Heart left ventricle (tissue), 13 donors: ENCODE measurements at regions not wholly inside any gene's neighbourhood (a gene's known extent, or its start where the extent isn't known, plus 50 kb on each side); places are given as distances from the start of the nearest gene placed in this dataset.

Experiments used
- CTCF ChIP-seq, 12 donors: fragments of 200-600 bp; sonication (generic) in 4 of 12; IDR thresholded peaks; one replicate each; pipeline versions ENCODE4 v1.5.0 to v1.8.0; 2018 to 2022; ENCODE audit warnings: antibody characterized with exemption in 12 of 12, mild to moderate bottlenecking in 5 of 12
- POLR2A ChIP-seq, 2 donors: fragments of 450-650 bp; IDR thresholded peaks; one replicate each; pipeline ENCODE4 v1.6.1; 2017; ENCODE audit warnings: antibody characterized with exemption in 2 of 2, mild to moderate bottlenecking in 2 of 2, moderate library complexity in 2 of 2
- donor health status: ischemic (EF 13 %, LVEDD 7.1; RV severe dilation, severe dysfunction).
- donor health status: DM: no; HTN: yes; CAD: no.
- donor health status: DM: no; HTN: no; CAD: no.
- donor health status: ischemic (EF 25% LVEDD 6.9; RV normal size, moderate dysfunction).
- donor health status: ischemic (EF 25% LVEDD 5.7; RV mildly dilated, moderate dysfunction).
- donor health status: ischemic (EF 35%, LVEDD 5.7; RV mildly dilated, moderate dysfunction).
- donor health status: nonischemic (EF 11% LVEDD 7.7; RV severe dilation, severe dysfunction).
- donor health status: DM: yes; HTN: yes; CAD: no.
- donor health status: PGD.
- donor health status: ischemic (EF 29% LVEDD 5.4; RV normal size, mild dysfunction).
- donor health status: nonischemic (EF 23%, LVEDD 6.1; RV moderate dilation, normal function).

DNA sequence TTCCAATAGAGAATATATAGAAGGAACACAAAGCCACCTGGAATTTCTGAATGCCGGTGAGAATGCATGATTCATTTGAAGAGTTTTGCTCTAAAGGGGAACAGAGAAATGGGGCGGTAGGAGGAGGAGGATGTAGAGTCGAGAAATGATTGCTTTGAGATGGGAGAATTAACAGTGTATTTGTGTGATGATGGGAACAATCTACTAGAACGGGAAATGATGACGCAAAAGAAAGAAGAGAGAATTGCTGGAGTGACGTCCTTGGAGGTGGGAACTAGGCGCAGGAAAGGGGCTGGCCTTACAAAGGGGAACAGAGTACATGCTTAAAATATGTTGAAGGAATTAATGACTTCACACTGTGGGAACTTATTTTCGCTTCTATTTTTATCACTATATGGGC, 188.1 kb downstream of the SDHAF3 start:
- TF ChIP-seq CTCF (IDR thresholded peaks at IDR 0.05) (no peak), POLR2A (IDR thresholded peaks at IDR 0.05) (no peak)
